ENCODE measurements at regions not wholly inside any gene's neighbourhood (a gene's known extent, or its start where the extent isn't known, plus 50 kb on each side); places are given as distances from the start of the nearest gene placed in this dataset.

- no peak for ATAC-seq (replicated peaks in 6 of 8)
- no peak overlapping the region for H3K4me3 ChIP-seq
- peaks cover 5 to 31% of the 10 kb centered on the region in 2 donors for H3K4me1 ChIP-seq (replicated peaks in 1 of 2)
- H3K27ac ChIP-seq, result no peak overlapping the region
- in situ Hi-C loops (cut with MboI; ENCODE audit: low pct_unique_long_range_greater_than_20kb in 2 of 9, low sequenced_read_pairs in 9 of 9, unreplicated experiment in 9 of 9), result loop anchor here in 1 of 9 experiments (25.0 kb wide), 1 partner anchor 93 kb away; no protein-coding TSS in a partner anchor
- 60 to 100% (median 79%) methylated on average over 1 to 5 of the region's 7 CpGs; no CpG with 5 or more reads in 2 of the 10 experiments for WGBS, 10 experiments
Observed at GRCh38 chr2:100205174-100205573, 62.8 kb upstream of the AFF3 start.

GRCh38 chr2:100202567-100202966 lies 60.2 kb upstream of the AFF3 start:
- in situ Hi-C loops (cut with MboI; ENCODE audit: low pct_unique_long_range_greater_than_20kb in 2 of 9, low sequenced_read_pairs in 9 of 9, unreplicated experiment in 9 of 9), result loop anchor here in 1 of 9 experiments (25.0 kb wide), 1 partner anchor 90 kb away; no protein-coding TSS in a partner anchor
- 93 to 100% methylated on average over 2 to 4 of the region's 6 CpGs; no CpG with 5 or more reads in 8 of the 10 experiments for WGBS, 10 experiments
- Histone ChIP-seq H3K4me1 (replicated peaks in 1 of 2) (peaks cover 14 to 40% of the 10 kb centered on the region in 2 donors), H3K4me3 (no peak overlapping the region), H3K27ac (no peak overlapping the region)
- ATAC-seq (replicated peaks in 6 of 8), result no peak

GRCh38 chr2:100200985-100201384 lies 58.6 kb upstream of the AFF3 start:
- in situ Hi-C loops (cut with MboI; ENCODE audit: low pct_unique_long_range_greater_than_20kb in 2 of 9, low sequenced_read_pairs in 9 of 9, unreplicated experiment in 9 of 9), result loop anchor here in 1 of 9 experiments (25.0 kb wide), 1 partner anchor 89 kb away; no protein-coding TSS in a partner anchor
- Histone ChIP-seq H3K27ac (no peak overlapping the region), H3K4me3 (no peak overlapping the region), H3K4me1 (replicated peaks in 1 of 2) (peaks cover 22 to 36% of the 10 kb centered on the region in 2 donors)
- ATAC-seq (replicated peaks in 6 of 8), result no peak
- 8 to 100% (median 82%) methylated on average over 1 to 4 of the region's 4 CpGs for WGBS, 10 experiments

GRCh38 chr2:100199421-100199820 lies 57.0 kb upstream of the AFF3 start:
- no peak for ATAC-seq (replicated peaks in 6 of 8)
- Histone ChIP-seq H3K27ac (no peak overlapping the region), H3K4me1 (replicated peaks in 1 of 2) (peaks cover 29 to 49% of the 10 kb centered on the region in 2 donors), H3K4me3 (no peak overlapping the region)
- 85 to 100% (median 92%) methylated on average over 2 to 4 of the region's 5 CpGs; no CpG with 5 or more reads in 6 of the 10 experiments for WGBS, 10 experiments
- in situ Hi-C loops (cut with MboI; ENCODE audit: low pct_unique_long_range_greater_than_20kb in 2 of 9, low sequenced_read_pairs in 9 of 9, unreplicated experiment in 9 of 9), result no loop called here

- in situ Hi-C loops (cut with MboI; ENCODE audit: low pct_unique_long_range_greater_than_20kb in 2 of 9, low sequenced_read_pairs in 9 of 9, unreplicated experiment in 9 of 9), result no loop called here
- whole genome bisulfite sequencing, 10 experiments, result 50 to 86% (median 79%) methylated on average over 2 to 10 of the region's 13 CpGs; no CpG with 5 or more reads in 6 of the 10 experiments
- no peak for ATAC-seq (replicated peaks in 6 of 8)
- peak overlapping the region; percentile 47 to 74 for H3K27ac ChIP-seq
- peaks cover 29 to 48% of the 10 kb centered on the region in 2 donors for H3K4me1 ChIP-seq (replicated peaks in 1 of 2)
- H3K4me3 ChIP-seq, result no peak overlapping the region
Observed at GRCh38 chr2:100198461-100199230, 56.3 kb upstream of the AFF3 start.

GRCh38 chr2:100197631-100198153 lies 55.3 kb upstream of the AFF3 start:
- ATAC-seq (replicated peaks in 6 of 8), result peak; percentile 89 to 98 (median 96)
- H3K4me3 ChIP-seq, result no peak overlapping the region
- 0 to 11% (median 0%) methylated on average over 1 to 4 of the region's 8 CpGs; no CpG with 5 or more reads in 6 of the 10 experiments for WGBS, 10 experiments
- H3K4me1 ChIP-seq (replicated peaks in 1 of 2), result peaks cover 29 to 48% of the 10 kb centered on the region in 2 donors
- in situ Hi-C loops (cut with MboI; ENCODE audit: low pct_unique_long_range_greater_than_20kb in 2 of 9, low sequenced_read_pairs in 9 of 9, unreplicated experiment in 9 of 9), result no loop called here
- H3K27ac ChIP-seq, result peak overlapping the region; percentile 47 to 74

- in situ Hi-C loops (cut with MboI; ENCODE audit: low pct_unique_long_range_greater_than_20kb in 2 of 9, low sequenced_read_pairs in 9 of 9, unreplicated experiment in 9 of 9), result no loop called here
- WGBS, 10 experiments, result 60 to 97% (median 87%) methylated on average over 1 to 16 of the region's 18 CpGs; no CpG with 5 or more reads in 4 of the 10 experiments
- Histone ChIP-seq H3K27ac (peak overlapping the region in 1 of 2 donors; percentile 74), H3K4me1 (replicated peaks in 1 of 2) (peaks cover 29 to 48% of the 10 kb centered on the region in 2 donors), H3K4me3 (no peak overlapping the region)
- peak in 2 of 8 experiments; percentile 4 to 33 for ATAC-seq (replicated peaks in 6 of 8)
Observed at GRCh38 chr2:100196786-100197494, 54.5 kb upstream of the AFF3 start.

GRCh38 chr2:100195942-100196341 lies 53.6 kb upstream of the AFF3 start:
- peak overlapping the region in 1 of 2 donors; percentile 12 for H3K27ac ChIP-seq
- 40 to 100% (median 90%) methylated on average over 1 to 4 of the region's 5 CpGs; no CpG with 5 or more reads in 6 of the 10 experiments for WGBS, 10 experiments
- H3K4me3 ChIP-seq, result no peak overlapping the region
- no peak for ATAC-seq (replicated peaks in 6 of 8)
- in situ Hi-C loops (cut with MboI; ENCODE audit: low pct_unique_long_range_greater_than_20kb in 2 of 9, low sequenced_read_pairs in 9 of 9, unreplicated experiment in 9 of 9), result no loop called here
- peaks cover 29 to 48% of the 10 kb centered on the region in 2 donors for H3K4me1 ChIP-seq (replicated peaks in 1 of 2)

- in situ Hi-C loops (cut with MboI; ENCODE audit: low pct_unique_long_range_greater_than_20kb in 2 of 9, low sequenced_read_pairs in 9 of 9, unreplicated experiment in 9 of 9), result no loop called here
- WGBS, 10 experiments, result 43 to 100% (median 90%) methylated on average over 1 to 3 of the region's 3 CpGs; no CpG with 5 or more reads in 2 of the 10 experiments
- peaks cover 29 to 48% of the 10 kb centered on the region in 2 donors for H3K4me1 ChIP-seq (replicated peaks in 1 of 2)
- no peak overlapping the region for H3K27ac ChIP-seq
- no peak for ATAC-seq (replicated peaks in 6 of 8)
- H3K4me3 ChIP-seq, result no peak overlapping the region
Observed at GRCh38 chr2:100194951-100195350, 52.6 kb upstream of the AFF3 start.

- H3K4me3 ChIP-seq, result no peak overlapping the region
- H3K4me1 ChIP-seq (replicated peaks in 1 of 2), result peaks cover 24 to 41% of the 10 kb centered on the region in 2 donors
- no peak for ATAC-seq (replicated peaks in 6 of 8)
- in situ Hi-C loops (cut with MboI; ENCODE audit: low pct_unique_long_range_greater_than_20kb in 2 of 9, low sequenced_read_pairs in 9 of 9, unreplicated experiment in 9 of 9), result no loop called here
- 60 to 100% (median 85%) methylated on average over 1 to 6 of the region's 6 CpGs for WGBS, 10 experiments
- no peak overlapping the region for H3K27ac ChIP-seq
Observed at GRCh38 chr2:100193291-100193710, 50.9 kb upstream of the AFF3 start.

GRCh38 chr2:100192825-100193224 lies 50.4 kb upstream of the AFF3 start:
- ATAC-seq (replicated peaks in 6 of 8), result no peak
- 13 to 100% (median 83%) methylated on average over 1 to 4 of the region's 4 CpGs; no CpG with 5 or more reads in 3 of the 10 experiments for WGBS, 10 experiments
- in situ Hi-C loops (cut with MboI; ENCODE audit: low pct_unique_long_range_greater_than_20kb in 2 of 9, low sequenced_read_pairs in 9 of 9, unreplicated experiment in 9 of 9), result no loop called here

GRCh38 chr2:100192300-100192699 lies 49.9 kb upstream of the AFF3 start:
- 83 to 100% (median 100%) methylated on average over 1 to 3 of the region's 3 CpGs; no CpG with 5 or more reads in 3 of the 10 experiments for WGBS, 10 experiments
- no peak for ATAC-seq (replicated peaks in 6 of 8)
- in situ Hi-C loops (cut with MboI; ENCODE audit: low pct_unique_long_range_greater_than_20kb in 2 of 9, low sequenced_read_pairs in 9 of 9, unreplicated experiment in 9 of 9), result no loop called here
- H3K27ac ChIP-seq, result no peak overlapping the region
- H3K4me3 ChIP-seq, result no peak overlapping the region
- peaks cover 16 to 31% of the 10 kb centered on the region in 2 donors for H3K4me1 ChIP-seq (replicated peaks in 1 of 2)

More at GRCh38 chr2:100192825-100193224, 50.4 kb upstream of the AFF3 start:
- Histone ChIP-seq H3K4me3 (no peak overlapping the region), H3K27ac (no peak overlapping the region), H3K4me1 (replicated peaks in 1 of 2) (peaks cover 19 to 37% of the 10 kb centered on the region in 2 donors)
